HEK293T (cell line): ENCODE measurements at regions not wholly inside any gene's neighbourhood (a gene's known extent, or its start where the extent isn't known, plus 50 kb on each side); places are given as distances from the start of the nearest gene placed in this dataset.

Experiments used
- BHLHE40 ChIP-seq: fragments of 450-650 bp; IDR thresholded peaks from 2 replicates; pipeline ENCODE4 v1.6.1; 2016; ENCODE audit warnings: mild to moderate bottlenecking, moderate library complexity, borderline replicate concordance
- FOXA1 ChIP-seq: fragments of 450-650 bp; IDR thresholded peaks from 2 replicates; pipeline ENCODE4 v1.6.1; 2016; ENCODE audit warnings: mild to moderate bottlenecking
- FOXM1 ChIP-seq: fragments of 450-650 bp; IDR thresholded peaks from 2 replicates; pipeline ENCODE4 v1.6.1; 2017; ENCODE audit warnings: mild to moderate bottlenecking, borderline replicate concordance
- HDGF ChIP-seq: fragments of 450-650 bp; IDR thresholded peaks from 2 replicates; pipeline ENCODE4 v1.6.1; 2017; ENCODE audit warnings: antibody characterized with exemption, borderline replicate concordance
- SP1 ChIP-seq: fragments of 450-650 bp; IDR thresholded peaks from 2 replicates; pipeline ENCODE4 v1.6.1; 2017

GRCh38 chr2:145078923-145079322 lies 559.0 kb upstream of the ZEB2 start:
- no peak for TF ChIP-seq FOXA1
- no peak for TF ChIP-seq SP1
- TF ChIP-seq BHLHE40: no peak
- TF ChIP-seq FOXM1: no peak
- TF ChIP-seq HDGF: no peak
